HG02571 (cell line): ENCODE measurements at regions not wholly inside any gene's neighbourhood (a gene's known extent, or its start where the extent isn't known, plus 50 kb on each side); places are given as distances from the start of the nearest gene placed in this dataset.

Source experiments
- ATAC-seq: cut with Tn5 transposase; IDR thresholded peaks from one replicate; pipeline ENCODE4 v1.9.1; 2021; ENCODE audit warnings: mild to moderate bottlenecking, moderate library complexity; ENCODE audit not compliant: unreplicated experiment

DNA sequence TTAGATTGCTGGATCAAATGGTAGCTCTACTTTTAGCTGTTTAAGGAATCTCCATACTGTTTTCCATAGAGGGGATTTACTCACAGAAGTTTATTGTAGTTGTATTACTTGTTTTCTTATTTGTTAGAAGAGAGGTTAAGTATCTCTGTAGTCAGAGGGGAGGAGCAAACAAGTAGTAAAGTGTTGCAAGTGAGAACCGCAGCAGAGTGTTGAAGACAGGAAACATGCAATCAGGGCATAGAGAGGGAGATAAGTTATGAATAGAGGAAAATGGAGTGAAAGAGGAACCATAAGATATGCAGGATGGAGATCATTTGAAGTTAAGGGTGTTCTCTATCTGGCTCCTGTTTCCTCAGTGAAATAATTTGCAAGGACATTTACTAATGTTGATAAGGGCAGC is 331.4 kb upstream of the TMEM229A start:
- no peak for ATAC-seq

DNA sequence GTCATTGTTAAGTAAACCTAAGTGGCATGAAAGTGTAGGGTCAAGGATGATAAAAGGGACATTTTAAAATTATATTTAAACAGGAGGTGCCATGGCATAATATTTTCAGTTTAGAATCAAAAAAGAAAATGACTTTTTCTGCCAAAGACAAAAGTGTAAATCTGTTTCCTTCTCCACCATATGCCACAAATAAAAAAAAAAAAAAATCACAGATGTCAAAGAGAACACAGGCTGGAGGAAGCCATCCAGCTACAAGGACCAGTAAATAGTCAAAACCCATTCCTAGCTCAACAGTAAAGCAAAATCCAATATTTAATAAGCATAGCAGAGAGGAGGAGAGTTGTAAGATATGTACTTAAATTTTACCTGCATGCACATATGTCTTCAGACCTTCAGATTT is 321.3 kb upstream of the TMEM229A start:
- no peak for ATAC-seq

- no peak for ATAC-seq
These were observed 319.1 kb upstream of the TMEM229A start for GRCh38 chr7:124351950-124352349.

GRCh38 chr7:124349443-124349842 is 316.6 kb upstream of the TMEM229A start:
- no peak for ATAC-seq

GRCh38 chr7:124338861-124339260 is 306.0 kb upstream of the TMEM229A start:
- ATAC-seq: no peak

- no peak for ATAC-seq
These were observed 298.0 kb upstream of the TMEM229A start for GRCh38 chr7:124330731-124331407.

DNA sequence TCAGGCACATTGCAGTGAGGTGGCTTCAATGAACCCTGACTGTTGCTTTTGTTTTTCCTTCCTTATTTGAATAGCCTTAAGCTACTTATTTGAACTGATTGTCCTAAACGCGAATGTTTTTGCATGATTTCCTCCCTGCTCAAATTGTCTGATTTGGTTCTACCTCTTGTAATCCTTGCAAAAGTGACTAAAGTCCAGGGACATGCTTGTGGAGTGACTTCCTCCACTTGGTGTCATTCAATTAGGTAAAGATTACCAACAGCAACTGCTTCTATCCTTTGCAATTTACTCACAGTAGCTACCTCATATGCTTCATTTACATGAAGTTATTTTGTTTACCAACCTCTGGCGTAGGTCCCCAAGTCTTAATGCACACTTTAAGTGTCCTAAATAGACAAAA is 295.9 kb upstream of the TMEM229A start:
- ATAC-seq: no peak

DNA sequence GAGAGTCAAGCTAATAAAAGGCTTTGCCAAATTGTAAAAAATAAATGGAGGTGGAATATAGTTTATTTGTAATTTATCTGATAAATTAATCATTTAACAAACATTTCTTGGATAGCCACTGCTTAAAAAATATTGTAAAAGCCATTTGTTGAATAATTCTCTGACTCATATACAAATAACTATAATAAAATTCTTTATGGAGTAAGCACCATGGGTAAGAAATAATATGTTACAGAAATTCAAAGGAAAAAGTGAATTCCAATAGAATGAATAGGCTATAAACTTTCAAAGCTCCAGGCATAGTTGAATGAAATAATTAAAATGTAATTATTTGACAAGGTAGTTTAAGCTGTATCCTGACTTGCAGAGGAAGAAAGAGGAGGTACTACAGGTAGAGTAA is 291.4 kb upstream of the TMEM229A start:
- ATAC-seq: no peak

GRCh38 chr7:124323597-124323996 is 290.7 kb upstream of the TMEM229A start:
- ATAC-seq: no peak

- no peak for ATAC-seq
These were observed 289.7 kb upstream of the TMEM229A start for GRCh38 chr7:124322561-124322960.

- no peak for ATAC-seq
These were observed 286.0 kb upstream of the TMEM229A start for GRCh38 chr7:124318721-124319450.

DNA sequence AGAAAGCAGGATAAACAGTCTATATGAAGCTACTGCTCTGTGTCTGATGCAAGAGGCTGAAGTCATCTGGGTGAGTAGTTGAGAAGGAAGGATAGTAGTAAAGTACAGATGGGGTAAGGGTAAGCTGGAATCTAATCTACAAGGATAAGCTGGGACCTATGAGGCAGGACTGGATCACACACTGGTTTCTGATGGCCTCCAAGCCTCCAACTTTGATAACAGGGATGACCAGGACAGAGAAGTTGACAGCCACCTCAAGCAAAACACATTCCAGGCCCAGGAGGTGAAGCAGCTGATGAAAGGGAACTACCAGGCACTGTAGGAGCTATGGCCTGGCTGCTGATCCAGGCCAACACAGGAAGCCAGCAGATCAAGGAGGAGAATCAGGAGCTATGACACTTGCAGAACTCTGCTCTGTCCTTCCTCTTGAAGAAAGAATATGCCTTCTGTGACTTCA is 278.1 kb upstream of the TMEM229A start:
- ATAC-seq: no peak

DNA sequence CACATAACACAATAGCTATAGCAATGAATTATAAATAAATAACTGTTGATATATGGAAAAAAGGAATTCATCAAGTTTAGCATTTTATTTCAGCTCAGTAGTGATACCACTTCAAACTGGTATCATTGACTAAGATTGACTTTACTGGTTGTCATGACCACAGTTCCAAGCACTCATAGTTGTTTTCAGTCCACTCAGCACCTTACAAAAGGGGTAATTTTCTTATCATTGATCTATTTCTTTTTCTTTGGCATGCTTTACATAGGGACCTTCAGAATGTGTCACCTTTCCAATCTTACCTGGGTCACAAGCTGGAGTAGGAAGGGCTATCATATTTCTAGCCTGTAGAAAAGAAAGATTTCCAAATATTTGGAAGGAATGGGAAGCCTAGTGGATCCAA is 275.5 kb upstream of the TMEM229A start:
- no peak for ATAC-seq

- ATAC-seq: no peak
These were observed 262.4 kb upstream of the TMEM229A start for GRCh38 chr7:124295289-124295688.

DNA sequence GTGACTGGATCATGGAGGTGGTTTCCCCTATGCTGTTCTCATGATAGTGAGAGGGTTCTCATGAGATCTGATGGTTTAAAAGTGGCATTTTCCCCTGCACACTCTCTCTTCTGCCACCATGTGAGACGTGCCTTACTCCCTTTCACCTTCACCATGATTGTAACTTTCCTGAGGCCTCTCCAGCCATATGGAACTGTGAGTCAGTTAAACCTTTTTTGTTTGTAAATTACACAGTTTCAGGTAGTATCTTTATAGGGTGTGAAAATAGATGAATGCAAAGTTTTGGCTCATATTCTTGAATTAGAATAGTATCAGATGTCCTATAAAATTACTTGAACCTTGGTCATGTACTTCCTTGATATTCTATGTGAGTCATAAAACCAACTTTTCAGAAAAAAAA is 252.1 kb upstream of the TMEM229A start:
- ATAC-seq: no peak

DNA sequence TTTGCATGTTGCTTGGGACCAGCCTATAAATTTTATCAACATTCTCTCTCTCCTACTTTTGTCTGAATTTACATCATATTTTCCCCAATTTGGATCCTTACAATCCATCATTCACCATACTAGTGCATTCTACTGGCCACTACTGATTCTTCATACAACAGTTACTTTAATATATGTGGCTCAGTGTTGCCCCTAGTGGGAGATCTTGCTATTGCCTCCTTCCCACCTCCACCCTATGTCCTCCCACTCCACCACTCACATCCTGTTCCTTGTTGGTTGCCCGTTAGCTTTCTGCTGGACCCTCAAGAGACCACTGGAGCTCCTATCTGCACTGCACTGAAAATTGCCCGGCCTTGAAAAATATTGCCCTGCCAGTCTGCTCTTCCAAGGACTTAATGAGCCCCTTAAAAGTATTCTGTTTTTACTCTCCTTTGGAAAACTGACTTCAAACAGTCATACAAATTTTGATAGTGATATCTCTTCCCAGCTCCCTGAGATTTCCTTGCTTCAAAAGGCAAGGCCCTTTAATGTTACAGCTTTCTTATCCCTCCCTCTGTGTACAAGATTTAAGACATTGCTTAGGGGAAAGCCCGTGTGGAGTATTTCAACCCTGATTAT is 243.2 kb upstream of the TMEM229A start:
- ATAC-seq: peak; percentile 99

GRCh38 chr7:124275411-124275810 is 242.5 kb upstream of the TMEM229A start:
- ATAC-seq: no peak

DNA sequence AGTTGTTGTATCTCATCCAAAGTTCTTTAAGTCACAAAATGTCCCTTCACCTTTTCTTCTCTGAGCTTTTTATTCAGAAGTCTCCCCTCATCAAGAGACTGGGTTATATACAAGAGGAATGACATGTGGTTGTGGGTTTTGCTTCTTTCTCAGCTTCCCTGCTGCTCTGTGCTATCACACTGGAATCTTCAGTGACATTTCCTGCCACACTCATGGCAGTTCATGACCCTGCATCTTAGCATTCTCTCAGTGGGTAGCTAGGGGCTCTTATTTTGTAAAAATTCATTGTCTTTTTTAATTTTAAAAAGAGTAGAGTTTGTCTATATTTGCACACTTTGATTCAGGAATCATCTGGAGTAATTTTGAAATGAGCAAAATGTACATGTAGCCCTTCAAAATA is 236.9 kb upstream of the TMEM229A start:
- ATAC-seq: no peak

- no peak for ATAC-seq
These were observed 234.3 kb upstream of the TMEM229A start for GRCh38 chr7:124267154-124267553.

GRCh38 chr7:124263232-124263827 is 230.5 kb upstream of the TMEM229A start:
- ATAC-seq: peak; percentile 98

- ATAC-seq: no peak
These were observed 228.8 kb upstream of the TMEM229A start for GRCh38 chr7:124261710-124262109.
